Stimulated activated CD4-positive, alpha-beta T cell treated with anti-CD3 and anti-CD28 coated beads, Interleukin-12 subunit alpha, Interleukin-12 subunit beta, amount 100 ng/mL, for 24 hours (primary cell): ENCODE measurements at regions not wholly inside any gene's neighbourhood (a gene's known extent, or its start where the extent isn't known, plus 50 kb on each side); places are given as distances from the start of the nearest gene placed in this dataset.

Experiments
- DNase-seq, 2 experiments: peaks; one replicate each; pipeline ENCODE4 v3.0.0-alpha.2; 2020; ENCODE audit warnings: low read depth in 2 of 2

DNA sequence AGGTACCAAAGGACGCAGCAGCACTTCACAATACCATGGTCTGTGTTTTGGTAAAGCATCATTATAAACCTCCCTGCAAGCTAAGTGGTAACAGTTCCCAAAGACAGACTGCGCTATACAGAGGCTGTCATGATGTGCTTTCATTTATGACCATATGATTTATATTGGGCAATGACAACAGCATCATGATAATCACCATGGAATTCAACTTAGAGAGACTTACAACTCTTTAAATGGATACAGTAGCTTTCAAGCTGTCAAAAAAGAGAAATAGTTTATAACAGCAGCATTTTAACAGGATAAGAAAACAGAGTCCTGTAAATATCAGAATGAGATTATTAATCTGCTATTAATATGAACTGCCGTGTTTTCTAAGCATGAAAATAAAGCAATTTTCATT is 341.7 kb downstream of the GPR37 start:
- no peak for DNase-seq

GRCh38 chr7:124422081-124422480 is 343.5 kb downstream of the GPR37 start:
- DNase-seq: no peak

DNA sequence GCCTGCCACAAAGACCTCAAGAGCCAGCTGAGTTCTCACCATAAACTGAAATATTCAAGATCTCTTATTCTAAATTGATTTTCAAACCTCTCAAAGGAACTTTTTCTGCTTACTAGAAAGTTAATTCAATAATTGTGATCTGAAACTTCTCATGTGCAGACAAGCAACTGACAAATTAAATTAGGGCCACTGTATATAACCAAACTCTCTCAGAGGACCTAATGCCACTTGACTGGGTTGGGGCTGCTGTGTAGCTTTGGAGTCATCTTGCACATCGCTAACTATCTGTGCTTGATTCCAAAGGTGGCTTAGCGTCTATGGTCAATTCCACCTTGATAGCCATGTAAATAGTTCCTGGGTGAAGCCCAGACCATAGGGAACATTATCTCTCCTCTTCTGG is 345.2 kb downstream of the GPR37 start:
- DNase-seq: no peak

DNA sequence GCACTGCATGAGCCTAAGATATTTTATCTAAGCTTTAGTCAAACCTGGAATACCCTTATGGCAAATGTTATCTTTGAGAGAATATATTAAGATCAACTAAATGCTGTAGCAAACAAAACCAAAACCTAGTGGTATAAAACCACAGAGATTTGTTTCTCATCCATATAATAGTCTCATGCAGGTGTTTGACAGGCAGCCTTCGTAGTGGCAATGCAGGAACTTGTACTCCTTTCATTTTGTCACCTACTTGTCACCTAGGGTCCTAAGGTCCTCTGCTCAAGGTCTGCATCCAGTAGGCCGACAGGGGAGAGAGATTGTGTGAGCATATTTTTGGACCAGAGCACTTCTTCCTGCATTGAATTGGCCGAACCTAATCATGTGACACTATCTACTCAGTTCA is 352.6 kb downstream of the GPR37 start:
- DNase-seq: no peak

- DNase-seq: no peak
These were observed 353.1 kb downstream of the GPR37 start for GRCh38 chr7:124412531-124412930.

DNA sequence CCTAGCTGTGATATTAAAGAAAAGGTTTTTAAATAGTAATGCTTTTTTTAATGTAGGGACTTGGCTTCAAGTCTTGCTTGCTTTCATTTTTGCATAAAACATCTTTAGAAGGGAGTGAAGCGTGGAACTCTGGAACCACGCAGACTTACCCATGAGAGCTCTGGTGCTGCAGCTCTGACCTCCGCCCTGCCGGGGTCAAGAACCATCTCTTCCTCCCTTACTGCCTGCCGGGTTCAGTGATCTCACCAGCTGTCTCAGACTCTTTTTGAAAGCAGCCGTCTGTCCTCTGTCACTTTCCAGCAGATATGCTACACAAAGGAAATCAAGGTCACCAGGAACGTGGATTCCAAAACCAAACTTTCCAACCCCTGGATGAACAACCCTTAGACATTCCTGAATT is 353.8 kb downstream of the GPR37 start:
- no peak for DNase-seq

DNA sequence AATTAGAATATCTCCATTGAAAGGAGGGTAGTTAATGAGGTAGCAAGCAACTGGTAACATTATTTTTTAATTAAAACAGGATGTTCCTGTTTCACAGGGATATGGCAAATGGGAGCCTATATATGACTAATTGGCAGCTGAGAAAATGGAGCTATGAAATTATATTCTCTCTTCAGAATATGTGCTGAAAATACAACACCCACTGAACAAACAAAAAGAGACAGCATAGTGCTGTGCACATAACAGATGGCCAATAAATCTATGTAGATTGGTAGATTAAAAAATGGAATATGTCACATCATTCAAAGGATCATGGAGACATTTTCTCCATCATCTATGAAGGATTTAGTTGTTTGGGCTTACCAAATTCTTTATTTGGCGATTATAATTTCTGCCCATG is 362.0 kb downstream of the GPR37 start:
- DNase-seq: no peak

DNA sequence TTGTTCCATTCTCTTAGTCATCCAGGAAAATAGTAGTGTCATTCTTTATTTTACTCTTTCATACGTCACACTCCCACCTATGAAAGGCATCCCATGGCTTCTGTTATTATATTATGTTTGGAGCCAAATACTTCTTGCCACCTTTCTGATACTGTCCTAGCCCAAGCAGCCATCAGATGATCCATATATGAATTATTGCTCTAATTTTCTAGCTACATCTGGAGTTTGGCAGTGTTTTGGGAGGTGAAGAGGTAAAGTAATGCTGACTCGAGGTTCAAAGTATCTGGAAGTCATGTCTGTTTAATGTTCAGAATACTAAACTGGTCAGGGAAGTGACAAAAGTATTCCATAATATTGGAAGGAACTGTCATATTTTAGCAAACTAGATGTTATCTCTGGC is 362.5 kb downstream of the GPR37 start:
- DNase-seq: no peak

DNA sequence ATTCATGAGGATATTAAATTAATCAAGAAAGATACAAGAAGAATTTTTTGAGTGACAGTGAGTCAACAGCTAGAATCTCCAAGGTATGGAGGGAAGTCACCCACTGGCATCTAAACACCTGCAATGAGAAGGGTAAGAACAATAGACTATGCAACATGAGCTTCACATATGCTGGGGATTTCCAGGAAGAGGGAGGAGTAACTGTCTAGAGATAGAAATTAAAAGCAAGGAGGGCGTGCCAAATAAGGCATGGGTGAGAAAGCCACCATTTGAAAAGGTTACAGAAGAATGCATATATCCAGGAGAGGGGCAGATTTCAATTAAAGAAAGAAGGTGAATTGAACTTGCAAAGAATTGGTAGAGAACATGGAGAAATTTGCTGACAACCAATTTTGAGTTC is 365.7 kb downstream of the GPR37 start:
- DNase-seq: no peak

DNA sequence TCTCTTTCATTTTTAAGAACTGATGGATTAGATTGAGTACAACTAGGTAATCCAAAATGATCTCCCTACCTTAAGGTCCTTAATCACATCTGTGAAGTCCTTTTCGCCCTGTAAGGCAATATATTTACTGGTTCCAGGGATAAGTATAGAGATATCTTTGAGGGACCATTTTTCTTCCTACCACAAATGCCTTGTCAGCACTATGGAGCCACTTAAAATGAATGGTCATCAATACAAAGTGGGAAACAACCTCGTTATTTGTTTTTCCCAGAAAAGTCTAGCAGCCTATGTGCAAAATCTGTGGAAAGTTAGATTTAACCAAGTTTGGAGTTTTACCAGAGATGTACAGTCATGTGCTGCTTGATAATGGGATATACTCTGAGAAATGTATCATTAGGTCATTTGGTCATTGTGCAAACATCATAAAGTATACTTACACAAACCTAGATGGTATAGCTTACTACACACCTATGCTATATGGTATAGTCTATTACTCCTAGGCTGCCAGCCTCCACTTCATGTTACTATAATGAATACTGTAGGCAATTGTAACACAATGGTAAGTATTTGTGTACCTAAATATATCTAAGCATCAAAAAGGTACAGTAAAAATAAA is 366.2 kb upstream of the TMEM229A start:
- DNase-seq: no peak

- no peak for DNase-seq
These were observed 364.3 kb upstream of the TMEM229A start for GRCh38 chr7:124397134-124397533.

- DNase-seq: no peak
These were observed 357.4 kb upstream of the TMEM229A start for GRCh38 chr7:124390301-124390700.

DNA sequence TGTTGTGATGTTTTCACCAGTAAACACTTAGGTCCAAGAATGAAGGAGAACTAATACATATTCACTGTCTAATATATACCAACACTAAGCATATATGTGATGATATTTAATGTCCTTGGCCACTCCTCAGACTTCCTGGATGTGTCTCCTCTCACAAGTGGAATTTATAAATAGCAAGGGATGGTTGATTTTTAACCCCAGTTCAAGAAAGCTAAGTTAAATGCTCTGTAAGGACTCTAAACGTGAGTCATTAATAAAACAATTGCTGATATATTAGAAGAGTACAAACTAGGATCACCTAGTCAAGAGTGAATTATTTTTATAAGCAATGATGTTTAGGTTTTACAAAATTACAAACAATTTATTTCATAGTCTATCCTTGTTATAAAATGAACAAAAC is 355.9 kb upstream of the TMEM229A start:
- DNase-seq: no peak

- DNase-seq: no peak
These were observed 354.2 kb upstream of the TMEM229A start for GRCh38 chr7:124387056-124387455.

DNA sequence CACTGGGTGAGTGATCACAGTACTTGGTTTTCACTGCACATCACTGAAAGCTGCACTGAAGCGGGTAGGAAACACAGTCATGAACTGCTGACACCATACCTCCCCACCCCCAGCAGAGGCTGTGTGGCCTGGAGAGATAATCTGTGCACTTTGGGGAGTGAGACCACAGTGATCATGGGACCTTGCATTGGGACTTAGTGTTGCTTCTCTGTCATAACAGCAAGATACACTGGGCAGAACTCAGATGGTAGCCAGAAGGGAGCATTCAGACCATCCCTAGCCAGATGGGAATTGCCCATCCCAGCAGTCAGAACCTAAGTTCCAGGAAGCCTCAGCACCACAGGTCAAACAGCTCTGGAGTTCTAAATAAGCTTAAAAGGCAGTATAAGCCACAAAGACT is 346.4 kb upstream of the TMEM229A start:
- DNase-seq: no peak

DNA sequence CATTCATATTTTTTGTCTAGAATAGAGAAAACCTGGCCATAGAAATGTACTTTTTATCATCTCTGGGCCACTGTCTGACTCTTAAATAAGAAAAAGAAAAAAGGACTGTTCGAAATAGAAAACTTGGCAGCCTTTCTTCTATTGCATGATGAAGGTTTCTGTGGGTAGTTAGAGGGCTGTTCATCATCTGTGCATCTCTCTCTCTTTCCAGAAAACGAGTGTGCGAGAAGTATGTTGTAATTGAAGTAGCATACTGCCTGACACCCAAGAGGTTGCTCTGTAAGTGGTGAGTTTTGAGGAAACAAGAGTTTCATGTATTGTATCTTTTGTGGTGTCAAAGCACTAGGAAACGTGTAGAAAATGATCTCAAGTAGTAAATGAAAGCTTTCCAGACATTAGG is 343.2 kb upstream of the TMEM229A start:
- DNase-seq: no peak

DNA sequence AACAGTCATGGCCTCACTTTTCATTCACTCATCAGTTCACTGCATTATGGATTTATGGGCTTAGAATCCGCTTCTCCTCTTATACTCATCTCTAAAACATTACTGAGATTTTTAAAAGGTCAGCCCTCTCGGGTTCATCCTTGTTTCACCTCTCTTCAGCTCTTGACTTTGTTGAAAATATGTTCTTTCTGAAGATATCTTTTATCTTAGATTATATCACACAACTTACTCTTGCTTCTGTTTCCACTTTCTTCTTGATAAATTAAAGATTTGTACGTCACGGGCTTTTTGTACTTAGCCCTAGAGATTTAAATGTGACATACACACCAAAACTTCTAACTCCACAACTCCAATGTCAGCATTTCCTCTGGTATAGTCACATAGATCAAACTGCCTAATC is 342.5 kb upstream of the TMEM229A start:
- no peak for DNase-seq

DNA sequence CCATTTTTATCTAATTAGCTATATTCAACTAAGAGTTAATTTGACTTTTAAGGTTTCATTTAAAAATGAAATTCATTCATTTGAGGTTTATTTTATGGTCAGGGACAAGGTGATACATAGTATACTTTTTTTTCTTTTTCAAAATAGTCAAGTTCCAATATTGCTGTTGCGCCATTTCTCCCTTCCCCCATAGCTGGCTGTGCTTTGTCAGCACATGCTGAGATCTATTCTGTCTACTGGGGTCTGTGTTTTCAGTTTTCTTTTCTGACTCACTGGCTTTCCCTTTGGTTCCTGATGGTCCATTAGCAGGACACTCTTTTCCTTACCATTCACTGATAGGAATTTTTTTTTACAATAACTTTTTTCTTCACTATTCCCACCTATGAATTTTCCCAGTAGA is 336.4 kb upstream of the TMEM229A start:
- no peak for DNase-seq

GRCh38 chr7:124366118-124366517 is 333.3 kb upstream of the TMEM229A start:
- no peak for DNase-seq

DNA sequence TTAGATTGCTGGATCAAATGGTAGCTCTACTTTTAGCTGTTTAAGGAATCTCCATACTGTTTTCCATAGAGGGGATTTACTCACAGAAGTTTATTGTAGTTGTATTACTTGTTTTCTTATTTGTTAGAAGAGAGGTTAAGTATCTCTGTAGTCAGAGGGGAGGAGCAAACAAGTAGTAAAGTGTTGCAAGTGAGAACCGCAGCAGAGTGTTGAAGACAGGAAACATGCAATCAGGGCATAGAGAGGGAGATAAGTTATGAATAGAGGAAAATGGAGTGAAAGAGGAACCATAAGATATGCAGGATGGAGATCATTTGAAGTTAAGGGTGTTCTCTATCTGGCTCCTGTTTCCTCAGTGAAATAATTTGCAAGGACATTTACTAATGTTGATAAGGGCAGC is 331.4 kb upstream of the TMEM229A start:
- DNase-seq: no peak

DNA sequence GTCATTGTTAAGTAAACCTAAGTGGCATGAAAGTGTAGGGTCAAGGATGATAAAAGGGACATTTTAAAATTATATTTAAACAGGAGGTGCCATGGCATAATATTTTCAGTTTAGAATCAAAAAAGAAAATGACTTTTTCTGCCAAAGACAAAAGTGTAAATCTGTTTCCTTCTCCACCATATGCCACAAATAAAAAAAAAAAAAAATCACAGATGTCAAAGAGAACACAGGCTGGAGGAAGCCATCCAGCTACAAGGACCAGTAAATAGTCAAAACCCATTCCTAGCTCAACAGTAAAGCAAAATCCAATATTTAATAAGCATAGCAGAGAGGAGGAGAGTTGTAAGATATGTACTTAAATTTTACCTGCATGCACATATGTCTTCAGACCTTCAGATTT is 321.3 kb upstream of the TMEM229A start:
- no peak for DNase-seq

GRCh38 chr7:124351950-124352349 is 319.1 kb upstream of the TMEM229A start:
- no peak for DNase-seq

GRCh38 chr7:124349443-124349842 is 316.6 kb upstream of the TMEM229A start:
- DNase-seq: no peak

DNA sequence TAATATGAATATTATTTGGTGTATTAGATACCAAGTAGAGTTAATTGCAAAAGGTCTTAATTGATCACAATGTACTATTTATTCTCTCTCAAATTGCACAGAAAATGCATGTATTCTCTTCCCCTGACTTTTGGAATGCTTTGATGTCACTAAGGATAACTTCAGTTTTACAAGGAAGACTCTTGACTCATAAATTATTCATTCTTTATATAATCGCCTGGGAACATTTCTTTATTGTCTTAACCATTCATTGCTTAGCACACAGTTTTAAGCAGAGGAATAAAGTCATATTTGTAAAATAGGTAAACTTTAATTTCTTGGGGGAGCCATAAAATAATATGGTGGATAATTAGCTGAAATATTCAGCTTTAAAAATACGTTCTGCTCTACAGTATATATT is 306.0 kb upstream of the TMEM229A start:
- DNase-seq: no peak
